HG03520 (cell line): ENCODE measurements at regions not wholly inside any gene's neighbourhood (a gene's known extent, or its start where the extent isn't known, plus 50 kb on each side); places are given as distances from the start of the nearest gene placed in this dataset.
"Not testable (repeated sequence)": the region's sequence is repeated elsewhere in the genome, so short reads cannot be mapped to it uniquely, and the experiment has no call there.

Experiments used
- ATAC-seq: cut with Tn5 transposase; IDR thresholded peaks from one replicate; pipeline ENCODE4 v1.9.1; 2021; ENCODE audit warnings: mild to moderate bottlenecking, moderate library complexity; ENCODE audit not compliant: unreplicated experiment

DNA sequence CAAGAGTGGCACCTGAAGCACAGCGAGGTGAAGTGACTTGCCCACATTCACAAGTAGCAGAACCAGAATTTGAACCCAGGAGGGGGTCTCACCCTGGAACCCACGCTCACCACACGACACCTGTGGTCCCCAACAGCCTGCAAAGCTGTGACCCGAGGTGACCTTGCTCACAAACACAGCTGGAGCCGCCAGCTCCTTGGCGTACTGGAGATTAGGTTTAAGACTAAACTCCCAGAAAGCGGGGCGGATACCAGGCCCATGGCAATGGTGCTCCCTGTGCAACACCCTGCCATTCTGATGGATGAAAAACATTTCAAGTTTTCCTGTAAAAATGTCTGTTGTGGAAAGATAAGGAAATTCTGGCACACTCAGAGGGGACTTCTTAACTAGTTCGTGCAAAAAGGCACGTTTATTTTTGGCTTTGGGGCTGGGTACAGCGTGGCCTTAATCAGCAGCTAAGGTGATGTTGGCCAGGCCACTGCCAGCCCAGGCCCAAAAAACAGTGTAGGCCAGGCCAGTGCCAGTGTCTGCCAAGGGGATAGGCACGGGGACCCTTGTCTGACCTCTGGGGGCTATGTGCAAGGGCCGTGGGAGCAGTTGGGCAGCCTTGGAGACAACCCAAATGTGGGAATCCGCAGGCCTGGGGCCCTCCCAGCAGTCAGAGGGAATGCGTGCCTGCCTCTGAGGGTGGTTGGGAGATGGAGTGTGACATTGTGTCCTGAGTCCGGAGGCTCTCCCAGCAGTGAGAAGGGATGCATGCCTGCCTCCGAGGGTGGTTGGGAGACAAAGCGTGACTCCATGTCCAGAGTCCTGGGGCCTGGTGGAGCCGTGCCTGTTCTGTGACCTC, 185.0 kb upstream of the HS6ST1 start:
- ATAC-seq = no peak

DNA sequence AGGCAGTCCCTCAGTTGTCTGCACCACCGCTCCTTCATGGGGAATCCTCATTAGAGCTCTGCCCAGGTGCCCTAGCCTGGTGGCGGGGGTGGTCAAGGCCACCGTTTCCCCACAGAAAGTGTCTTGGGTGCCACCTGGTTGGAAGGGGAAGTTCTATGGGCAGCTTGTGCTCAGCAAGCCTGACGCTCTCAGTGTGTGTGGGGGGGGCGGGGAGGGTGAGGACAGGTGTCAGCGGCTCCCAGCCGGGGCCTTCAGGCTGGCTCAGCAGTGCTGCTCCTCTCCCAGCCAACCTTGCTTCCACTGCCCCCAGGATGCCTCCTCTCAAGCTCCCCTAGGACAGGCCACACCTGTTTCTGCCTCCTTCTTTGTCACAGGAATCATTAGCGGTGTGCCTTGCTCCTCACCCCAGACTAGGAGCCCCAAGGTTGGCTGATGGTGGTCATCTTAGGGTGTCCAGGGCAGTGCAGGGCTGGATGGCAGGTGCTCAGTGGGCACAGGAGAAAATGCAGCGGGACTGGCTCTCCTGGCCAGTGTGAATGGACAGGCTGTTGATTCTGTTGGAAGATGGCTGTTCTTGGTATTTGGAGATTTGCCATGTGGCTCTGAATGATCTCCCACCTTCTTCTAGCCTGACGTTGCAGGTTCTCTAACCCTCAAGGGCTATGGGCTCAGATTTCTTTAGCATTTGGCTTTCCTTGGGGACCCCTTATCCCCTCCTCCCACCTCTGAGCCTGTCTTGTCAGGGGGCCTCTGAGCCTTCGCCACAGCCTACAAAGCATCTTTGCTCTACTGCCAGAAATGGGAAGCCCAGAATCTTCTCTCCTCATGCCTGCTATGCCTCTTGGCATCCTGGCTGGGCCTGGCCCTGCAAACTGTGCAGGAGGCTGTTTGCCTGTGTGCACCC, 185.8 kb upstream of the HS6ST1 start:
- no peak for ATAC-seq

DNA sequence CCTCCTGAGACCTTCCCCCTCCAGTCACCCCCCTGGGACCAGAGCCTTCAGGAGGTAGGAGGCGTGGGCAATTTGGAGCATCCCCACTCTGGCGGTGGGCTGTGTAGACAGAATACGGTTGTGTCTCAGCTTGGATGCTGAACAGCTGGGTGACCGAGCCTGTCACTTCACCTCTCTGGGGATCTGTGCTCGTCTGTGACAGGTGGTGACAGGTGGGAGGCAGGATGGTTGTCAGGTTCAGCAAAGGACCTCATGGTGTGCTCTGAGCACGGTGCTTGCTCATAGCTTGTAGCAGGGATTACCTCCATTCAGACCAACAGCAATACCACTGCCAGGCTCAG, 186.5 kb upstream of the HS6ST1 start:
- ATAC-seq = no peak

DNA sequence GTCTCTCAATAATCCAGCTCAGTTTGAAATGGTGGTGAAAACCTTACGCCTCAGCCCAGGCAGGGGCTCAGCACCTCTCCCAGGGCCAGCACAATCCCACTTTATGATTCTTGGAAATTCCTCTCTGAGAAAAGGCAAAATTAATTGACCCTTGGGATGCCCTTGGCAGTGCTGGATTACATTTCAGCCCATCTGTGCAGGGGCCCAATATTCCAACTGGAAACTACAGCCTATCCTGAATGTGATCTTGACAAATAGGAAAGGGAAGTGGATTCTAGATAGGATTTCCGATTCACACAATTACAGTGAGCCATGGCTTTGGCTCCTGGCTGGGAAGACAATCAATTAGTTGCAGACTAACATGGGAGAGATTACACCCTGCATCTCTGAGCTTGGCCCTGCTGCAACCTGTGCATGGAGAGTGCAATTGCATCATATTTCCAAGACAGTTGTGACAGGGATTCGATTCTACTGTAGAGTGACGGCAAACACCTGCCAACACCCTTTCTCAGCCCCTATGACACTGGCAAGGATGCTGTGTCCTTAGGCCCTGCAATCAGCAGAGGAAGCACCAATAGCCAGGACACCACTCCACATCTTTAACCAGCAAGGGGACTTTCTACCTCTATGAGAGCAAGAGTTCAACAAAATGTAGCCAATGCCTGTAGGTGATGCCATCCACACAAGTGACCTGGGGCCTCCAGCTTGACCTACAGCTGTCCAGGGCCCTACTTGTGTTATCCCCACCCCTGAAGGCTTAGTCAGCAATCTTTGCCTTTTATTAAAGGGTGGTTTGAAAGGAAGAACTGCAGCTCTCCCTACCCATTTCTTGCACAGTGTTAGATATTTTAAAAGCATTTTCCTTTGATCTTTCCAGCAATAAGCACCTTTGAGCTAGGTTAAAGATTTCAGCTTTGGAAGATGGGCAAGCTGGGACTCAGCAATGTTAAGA, 187.2 kb upstream of the HS6ST1 start:
- no peak for ATAC-seq

DNA sequence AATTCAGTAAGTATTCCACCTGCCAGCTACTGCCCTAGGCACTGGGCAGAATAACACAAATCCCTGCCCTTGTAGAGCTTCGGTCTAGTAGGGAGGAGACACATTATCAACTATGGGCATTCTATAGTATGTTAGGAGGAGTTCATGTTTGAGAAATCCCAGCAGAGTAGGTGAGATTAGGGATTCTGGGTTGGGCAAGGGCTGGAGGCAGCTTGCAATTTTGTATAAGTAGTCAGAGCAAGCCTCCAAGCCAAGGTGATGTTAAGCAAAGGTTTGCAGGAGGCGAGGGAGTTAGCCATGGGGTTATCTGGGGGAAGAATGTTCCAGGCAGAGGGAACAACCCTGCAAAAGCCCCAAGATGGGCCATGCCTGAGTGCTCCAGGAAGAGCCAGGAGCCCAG, 187.9 kb upstream of the HS6ST1 start:
- no peak for ATAC-seq

DNA sequence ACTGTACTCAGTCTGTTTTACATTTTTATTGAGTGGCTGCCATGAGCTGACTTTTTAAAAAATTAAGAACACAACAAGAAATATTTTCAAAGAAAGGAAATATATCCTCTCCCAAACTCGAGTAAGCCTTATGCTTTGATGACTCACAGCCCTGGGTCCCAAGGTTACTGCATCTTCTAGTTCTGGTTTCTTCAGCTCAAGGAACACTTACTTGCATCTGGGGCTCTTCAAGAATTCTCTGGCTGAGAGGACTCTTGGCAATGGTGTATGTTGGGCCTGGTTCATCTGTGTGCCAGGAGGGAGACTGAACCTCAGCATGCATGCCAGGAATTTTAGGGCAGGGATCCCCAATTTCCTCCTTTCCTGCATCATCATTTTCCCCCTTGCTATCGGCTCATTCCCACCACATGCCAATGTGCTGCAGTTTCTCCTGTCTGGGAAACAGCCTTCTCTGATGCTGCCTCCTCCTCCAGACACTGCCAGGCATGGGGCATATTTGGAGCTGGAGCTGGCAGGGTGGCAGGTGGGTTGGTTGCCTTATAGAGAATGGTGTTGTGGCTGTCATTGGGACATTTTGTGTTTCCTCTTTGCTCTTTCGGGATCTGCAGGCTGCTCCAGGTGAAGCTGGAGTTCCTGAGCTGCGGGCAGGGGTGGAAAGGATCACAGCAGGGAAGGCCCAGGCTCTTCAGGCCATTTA, 192.2 kb upstream of the HS6ST1 start:
- ATAC-seq = no peak

DNA sequence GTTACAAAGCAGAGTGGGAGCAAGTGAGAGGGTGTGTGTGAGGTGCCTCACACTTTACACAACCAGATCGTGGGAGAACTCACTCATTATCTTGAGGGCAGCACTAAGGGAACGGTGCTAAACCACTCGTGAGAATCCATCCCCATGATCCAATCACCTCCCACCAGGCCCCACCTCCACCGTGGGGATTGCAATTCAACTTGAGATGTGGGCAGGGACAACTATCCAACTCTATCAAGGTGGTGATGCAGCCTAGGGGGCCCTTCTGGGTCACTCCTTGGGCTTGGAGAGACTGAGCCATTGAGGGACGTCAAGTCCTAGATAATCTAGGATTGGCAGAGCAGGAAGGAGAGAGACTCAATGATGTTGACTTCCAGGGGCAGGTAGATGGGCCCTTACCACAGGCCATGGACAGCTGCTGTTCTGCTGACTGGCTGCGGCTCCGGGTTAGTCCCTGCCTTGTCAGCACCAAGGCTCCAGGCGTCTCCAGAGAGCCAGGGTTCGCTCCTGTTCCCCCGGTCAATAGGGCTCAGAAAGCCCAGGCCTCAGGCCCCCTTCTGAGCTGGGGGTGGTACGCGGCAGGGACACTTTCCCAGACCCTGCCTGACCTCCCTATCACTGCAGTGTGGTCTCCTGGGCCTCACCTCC, 193.2 kb upstream of the HS6ST1 start:
- ATAC-seq = no peak

DNA sequence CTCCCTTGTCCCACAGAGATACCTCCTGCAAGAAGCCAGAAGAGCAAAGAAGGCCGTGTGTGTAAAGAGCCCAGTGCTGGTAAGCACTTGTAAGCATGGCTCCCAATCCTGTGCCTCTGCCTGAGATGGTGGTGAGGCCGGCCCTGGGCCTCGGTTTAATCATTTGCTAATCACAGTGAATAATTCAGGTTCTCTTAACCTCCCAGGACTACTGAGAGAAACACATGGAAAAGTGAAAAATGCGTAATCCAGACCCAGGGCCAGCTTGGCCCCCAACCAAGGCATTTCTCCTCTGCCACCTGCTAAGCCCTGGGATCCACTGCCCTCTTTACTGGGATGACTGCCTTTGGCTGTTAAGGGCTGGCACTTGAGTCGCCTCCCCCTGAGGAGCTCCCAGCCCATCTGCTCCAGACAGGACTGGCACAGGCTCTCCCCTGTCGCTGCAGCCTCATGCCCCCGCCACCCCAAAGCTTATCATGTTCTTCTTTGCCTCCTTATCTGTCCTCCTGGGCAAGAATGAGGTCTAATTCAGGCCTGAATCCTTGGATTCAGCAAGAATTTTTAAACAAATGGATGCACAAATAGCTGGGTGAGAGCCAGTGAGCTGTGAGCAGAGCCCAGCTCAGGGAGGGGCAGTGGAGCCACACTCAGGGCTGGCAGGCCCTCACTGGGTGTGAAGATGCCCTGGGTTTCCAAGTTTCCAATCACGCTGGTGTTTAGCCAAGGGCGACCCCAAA, 193.9 kb upstream of the HS6ST1 start:
- no peak for ATAC-seq

DNA sequence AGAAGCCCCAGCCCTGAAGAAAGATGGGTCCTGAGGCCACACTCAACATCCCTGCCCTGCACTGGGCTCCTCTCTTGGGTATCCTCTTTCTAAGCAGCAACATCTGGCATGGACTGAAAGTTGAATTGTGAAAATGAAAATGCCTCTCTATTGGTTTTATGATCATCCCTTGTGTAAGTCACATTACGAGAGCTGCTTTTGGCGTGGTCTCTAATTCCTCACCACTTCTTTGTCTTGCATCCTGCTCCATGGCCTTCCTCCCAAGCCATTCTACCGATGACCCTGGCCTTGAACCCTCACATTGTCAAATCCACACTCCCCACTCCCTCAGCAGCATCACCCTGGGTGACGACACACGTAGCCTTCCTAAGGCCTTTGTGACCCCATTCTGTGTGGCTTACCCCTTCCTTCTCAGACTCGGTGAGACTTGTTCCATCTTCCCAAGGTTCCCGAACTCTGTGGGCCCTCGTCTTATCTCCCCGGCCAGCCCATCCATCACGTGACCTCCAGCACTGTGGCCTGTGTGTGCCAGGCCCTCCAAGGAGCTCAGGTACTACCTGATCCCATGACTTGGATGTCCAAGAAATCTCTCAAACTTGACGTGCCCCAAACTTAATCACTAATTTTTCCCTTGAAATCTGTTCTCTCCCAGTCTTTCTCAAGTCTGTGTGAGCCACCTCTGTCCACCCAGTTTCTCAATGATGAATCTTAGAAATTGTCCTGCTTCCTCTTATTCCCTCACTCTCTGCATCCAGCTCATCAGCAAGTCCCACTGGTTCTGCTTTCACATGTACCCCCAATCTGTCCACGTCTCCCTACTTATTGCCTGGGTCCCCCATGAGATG, 194.7 kb upstream of the HS6ST1 start:
- no peak for ATAC-seq

DNA sequence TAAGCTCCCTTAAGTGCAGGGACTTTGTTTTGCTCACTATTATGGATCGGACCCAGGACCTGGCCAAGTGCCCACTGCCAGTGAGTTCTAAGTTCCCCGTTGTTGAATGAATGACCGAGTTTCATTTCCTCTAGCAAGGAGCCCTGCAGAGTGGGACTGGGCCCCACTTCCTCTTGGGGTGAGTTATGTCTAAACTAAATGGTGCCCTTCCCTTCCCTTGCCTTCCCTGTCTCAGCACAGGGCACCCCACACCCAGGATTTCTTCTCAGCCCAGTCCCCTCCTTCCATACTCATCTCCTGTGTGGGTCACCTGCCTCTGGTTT, 195.3 kb upstream of the HS6ST1 start:
- ATAC-seq = peak; percentile 79

DNA sequence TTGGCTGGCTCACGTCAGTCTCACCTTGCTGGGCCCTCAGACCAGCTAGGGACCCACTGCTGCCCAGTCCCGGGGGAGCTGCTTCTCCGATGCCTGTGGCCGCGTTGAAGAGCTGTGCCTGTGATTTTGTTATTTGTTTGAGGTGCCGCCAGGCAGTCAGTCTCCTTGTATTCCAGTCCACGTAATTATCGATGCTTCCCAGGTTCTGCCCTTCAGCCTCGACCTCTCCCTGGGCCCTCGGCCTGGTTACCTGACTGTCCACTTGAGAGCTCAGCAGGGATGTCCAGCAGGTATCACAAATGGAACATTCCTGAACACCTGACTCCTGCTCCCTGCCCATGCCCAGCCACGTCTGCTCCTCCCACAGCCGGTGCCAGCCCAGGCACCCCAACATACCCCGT, 195.9 kb upstream of the HS6ST1 start:
- no peak for ATAC-seq

DNA sequence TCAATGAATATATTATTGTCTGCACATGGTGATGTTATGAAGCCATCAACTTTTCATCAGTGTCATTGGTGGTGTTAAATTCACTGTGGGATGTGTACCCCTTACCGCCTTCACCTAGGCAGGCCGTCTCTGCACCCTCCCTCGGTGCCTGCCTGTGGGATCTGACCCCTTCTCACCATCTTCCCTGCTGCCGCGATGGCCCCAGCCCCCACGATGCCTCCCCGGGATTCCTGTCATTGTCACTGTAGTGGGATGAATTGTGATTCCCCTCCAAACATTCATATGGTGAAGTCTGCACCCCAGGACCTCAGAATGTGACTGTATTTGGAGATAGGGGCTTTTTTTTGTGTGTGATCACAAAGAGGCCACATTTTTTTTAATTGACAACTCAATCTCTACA, 198.3 kb upstream of the HS6ST1 start:
- no peak for ATAC-seq

DNA sequence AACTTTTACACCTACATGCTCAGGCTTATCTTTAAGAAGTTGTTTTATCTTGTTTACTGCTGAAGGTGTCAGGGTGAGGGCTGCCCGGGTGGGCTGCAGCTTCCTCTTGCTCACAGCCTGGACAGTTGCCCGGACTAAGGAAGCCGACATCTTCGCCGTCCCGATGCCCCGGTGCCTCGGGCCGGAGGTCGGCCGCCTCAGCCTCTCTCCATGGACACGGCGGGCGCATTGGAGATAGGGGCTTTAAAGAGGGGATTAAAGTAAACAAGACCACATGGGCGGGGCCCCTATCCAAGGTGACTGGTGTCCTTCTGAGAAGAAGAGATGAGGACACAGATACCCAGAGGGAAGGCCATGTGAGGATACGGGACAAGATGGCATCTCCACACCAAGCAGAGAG, 200.4 kb upstream of the HS6ST1 start:
- not testable (repeated sequence) for ATAC-seq

DNA sequence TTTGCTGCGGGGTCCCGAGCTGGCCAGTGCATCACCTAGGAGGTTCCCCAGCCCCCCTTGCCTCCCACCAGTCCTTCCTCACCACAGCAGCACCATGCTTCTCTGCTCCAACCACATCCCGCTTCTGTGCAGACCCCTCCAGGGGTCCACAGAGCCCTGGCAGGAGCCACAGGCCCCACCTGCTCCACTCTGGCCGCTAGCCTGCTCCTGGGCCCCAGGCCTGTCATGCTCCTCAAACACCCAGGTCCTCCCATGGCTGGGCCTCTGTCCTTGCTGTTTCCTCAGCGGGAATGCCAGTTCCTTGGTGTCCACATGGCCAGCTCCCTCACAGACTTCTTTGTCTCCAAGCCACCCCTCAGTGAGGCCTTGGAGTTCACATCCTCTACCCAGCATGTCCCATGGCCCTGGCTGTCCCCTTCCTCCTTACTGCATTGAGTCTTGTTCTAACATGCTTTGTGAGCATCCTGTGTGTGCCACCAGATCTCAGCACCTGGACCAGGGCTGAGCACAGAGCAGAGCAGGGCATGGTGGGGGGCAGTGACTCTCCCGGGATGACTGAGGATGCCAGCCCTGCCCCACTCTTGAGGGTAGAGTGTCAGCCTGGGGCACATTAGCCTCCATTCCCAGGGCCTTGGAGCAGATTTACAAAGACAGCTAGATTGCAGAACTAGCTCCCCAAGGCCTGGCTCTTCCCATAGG, 201.0 kb upstream of the HS6ST1 start:
- ATAC-seq = no peak

DNA sequence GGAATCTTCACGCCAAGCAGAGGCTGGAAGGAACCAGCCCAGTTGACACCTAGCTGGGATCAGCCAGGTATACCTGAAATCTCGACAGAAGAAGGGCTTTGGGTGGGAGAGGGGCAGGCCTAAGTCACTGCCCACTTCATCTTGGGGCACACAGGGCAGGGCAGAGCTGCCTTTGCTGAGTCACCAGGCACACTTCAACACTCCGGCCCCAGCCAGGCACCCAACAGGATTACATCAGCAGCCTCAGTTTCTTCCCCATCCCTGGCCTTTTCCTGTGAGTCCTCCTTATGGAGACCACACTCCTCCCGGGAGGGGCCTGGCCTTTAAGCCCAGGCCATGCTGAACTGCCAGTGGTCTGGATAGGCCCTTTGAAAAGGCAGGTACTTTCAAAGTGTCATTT, 201.7 kb upstream of the HS6ST1 start:
- ATAC-seq = peak; percentile 12

DNA sequence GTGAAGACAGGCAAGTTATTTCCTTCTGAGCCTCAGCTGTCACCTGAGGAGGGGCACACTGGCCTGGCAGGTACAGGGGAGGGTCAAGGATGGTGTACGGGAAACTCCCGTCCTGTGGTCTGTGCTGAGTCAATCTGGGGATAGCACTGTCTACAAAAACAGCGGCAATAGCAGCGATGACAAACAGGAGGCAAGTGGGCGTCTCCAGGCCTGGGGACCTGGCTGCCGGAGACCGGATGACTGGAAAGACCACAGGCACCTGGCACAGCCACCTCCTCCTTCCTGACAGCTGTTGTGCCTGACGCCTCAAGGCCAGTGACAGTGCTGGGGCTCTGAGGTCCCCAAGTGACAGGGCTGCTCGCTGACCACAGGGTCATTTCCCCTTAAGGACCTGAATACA, 202.1 kb upstream of the HS6ST1 start:
- ATAC-seq = peak; percentile 92

DNA sequence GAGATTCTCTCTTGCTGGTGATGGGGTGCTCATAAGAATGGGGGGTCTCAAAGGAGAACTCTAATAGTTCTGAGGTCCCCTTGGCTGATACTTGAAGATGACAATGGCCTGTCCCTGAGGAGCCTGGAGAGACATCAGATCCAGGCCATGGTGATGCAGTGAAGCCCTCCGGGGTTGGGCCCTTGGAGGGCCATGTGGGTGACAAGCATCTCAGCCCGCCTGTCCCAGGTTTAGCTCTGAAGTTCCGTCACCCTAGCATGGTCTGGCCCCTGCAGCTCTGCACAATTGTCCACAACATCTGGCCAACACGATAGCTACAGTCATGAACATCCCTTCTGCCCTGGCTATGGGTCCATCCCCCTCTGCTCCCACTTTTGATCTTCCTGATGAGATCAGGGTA, 202.8 kb upstream of the HS6ST1 start:
- ATAC-seq = no peak

DNA sequence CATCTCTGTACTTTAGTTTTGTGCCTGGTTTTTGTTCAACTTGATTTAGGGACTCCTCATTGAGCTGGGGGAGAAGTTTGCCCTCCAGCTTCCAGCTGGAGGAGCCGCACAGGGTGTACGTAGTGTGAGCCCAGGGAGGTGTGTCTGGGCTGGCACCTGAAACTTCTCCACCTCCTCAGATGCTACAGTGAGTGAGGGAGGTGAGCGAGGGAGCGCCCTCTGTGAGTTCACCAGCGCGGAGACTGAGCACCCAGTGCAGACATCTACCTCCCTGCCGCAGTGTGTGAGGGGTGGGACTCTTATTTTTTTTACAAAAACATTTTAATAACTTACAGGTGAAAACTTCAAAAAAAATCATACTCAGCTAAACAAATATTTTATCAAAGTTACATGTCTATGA, 204.2 kb upstream of the HS6ST1 start:
- ATAC-seq = no peak
